ENCODE measurements at regions not wholly inside any gene's neighbourhood (a gene's known extent, or its start where the extent isn't known, plus 50 kb on each side); places are given as distances from the start of the nearest gene placed in this dataset.

GRCh38 chr12:73072214-73072613 lies 800.0 kb downstream of the TRHDE start:
- Histone ChIP-seq H3K9ac (ENCODE audit: low read length) (no peak overlapping the region), H3K27ac (ENCODE audit: low read depth, low read length, poor library complexity, severe bottlenecking) (no peak overlapping the region), H3K9me3 (ENCODE audit: low read length) (no peaks in the 10 kb centered on the region), H2AFZ (ENCODE audit: low read length) (no peak overlapping the region), H3K4me3 (ENCODE audit: low read depth, low read length, poor library complexity, severe bottlenecking) (no peak overlapping the region), H3K27me3 (ENCODE audit: insufficient read depth, low read length) (no peaks in the 10 kb centered on the region), H3K36me3 (ENCODE audit: insufficient read depth, low read length) (no peaks in the 10 kb centered on the region), H4K20me1 (ENCODE audit: insufficient read depth, low read length) (no peaks in the 10 kb centered on the region), H3K79me2 (ENCODE audit: insufficient read depth, low read length) (no peaks in the 10 kb centered on the region), H3F3A (ENCODE audit: insufficient read depth, low read length) (no peaks in the 10 kb centered on the region), H3K9me2 (ENCODE audit: low read depth, low read length) (no peaks in the 10 kb centered on the region), H3K4me2 (ENCODE audit: low read length) (no peak overlapping the region), H3K4me1 (ENCODE audit: insufficient read depth, low read length, severe bottlenecking) (no peaks in the 10 kb centered on the region)
- no peak for TF ChIP-seq EZH2 (IDR thresholded peaks at IDR 0.05; ENCODE audit: borderline replicate concordance, low read length)
- TF ChIP-seq CTCF (IDR thresholded peaks at IDR 0.05; ENCODE audit: low read length): no peak

GRCh38 chr12:73076760-73077159 lies 804.6 kb downstream of the TRHDE start:
- H3K27ac ChIP-seq (ENCODE audit: low read depth, low read length, poor library complexity, severe bottlenecking): no peak overlapping the region
- H3K9me3 ChIP-seq (ENCODE audit: low read length): no peaks in the 10 kb centered on the region
- H3K4me3 ChIP-seq (ENCODE audit: low read depth, low read length, poor library complexity, severe bottlenecking): no peak overlapping the region
- H3K36me3 ChIP-seq (ENCODE audit: insufficient read depth, low read length): no peaks in the 10 kb centered on the region
- no peaks in the 10 kb centered on the region for H3K9me2 ChIP-seq (ENCODE audit: low read depth, low read length)
- H2AFZ ChIP-seq (ENCODE audit: low read length): no peak overlapping the region
- H3K4me2 ChIP-seq (ENCODE audit: low read length): no peak overlapping the region
- H3F3A ChIP-seq (ENCODE audit: insufficient read depth, low read length): no peaks in the 10 kb centered on the region
- H4K20me1 ChIP-seq (ENCODE audit: insufficient read depth, low read length): no peaks in the 10 kb centered on the region
- no peaks in the 10 kb centered on the region for H3K79me2 ChIP-seq (ENCODE audit: insufficient read depth, low read length)
- H3K9ac ChIP-seq (ENCODE audit: low read length): no peak overlapping the region
- H3K4me1 ChIP-seq (ENCODE audit: insufficient read depth, low read length, severe bottlenecking): no peaks in the 10 kb centered on the region
- H3K27me3 ChIP-seq (ENCODE audit: insufficient read depth, low read length): no peaks in the 10 kb centered on the region
- no peak for TF ChIP-seq EZH2 (IDR thresholded peaks at IDR 0.05; ENCODE audit: borderline replicate concordance, low read length)
- no peak for TF ChIP-seq CTCF (IDR thresholded peaks at IDR 0.05; ENCODE audit: low read length)

GRCh38 chr12:73083736-73084135 lies 811.6 kb downstream of the TRHDE start:
- no peak overlapping the region for H2AFZ ChIP-seq (ENCODE audit: low read length)
- H3K36me3 ChIP-seq (ENCODE audit: insufficient read depth, low read length): no peaks in the 10 kb centered on the region
- H3K79me2 ChIP-seq (ENCODE audit: insufficient read depth, low read length): no peaks in the 10 kb centered on the region
- H3K27me3 ChIP-seq (ENCODE audit: insufficient read depth, low read length): no peaks in the 10 kb centered on the region
- H3K9me2 ChIP-seq (ENCODE audit: low read depth, low read length): no peaks in the 10 kb centered on the region
- TF ChIP-seq CTCF (IDR thresholded peaks at IDR 0.05; ENCODE audit: low read length) (no peak), EZH2 (IDR thresholded peaks at IDR 0.05; ENCODE audit: borderline replicate concordance, low read length) (no peak)
- H3K4me2 ChIP-seq (ENCODE audit: low read length): no peak overlapping the region
- no peaks in the 10 kb centered on the region for H3F3A ChIP-seq (ENCODE audit: insufficient read depth, low read length)
- no peaks in the 10 kb centered on the region for H3K4me1 ChIP-seq (ENCODE audit: insufficient read depth, low read length, severe bottlenecking)
- H3K9ac ChIP-seq (ENCODE audit: low read length): no peak overlapping the region
- no peak overlapping the region for H3K4me3 ChIP-seq (ENCODE audit: low read depth, low read length, poor library complexity, severe bottlenecking)
- no peaks in the 10 kb centered on the region for H4K20me1 ChIP-seq (ENCODE audit: insufficient read depth, low read length)
- H3K27ac ChIP-seq (ENCODE audit: low read depth, low read length, poor library complexity, severe bottlenecking): no peak overlapping the region
- no peaks in the 10 kb centered on the region for H3K9me3 ChIP-seq (ENCODE audit: low read length)

Measured in OCI-LY1 (cell line).